Thoracic aorta (tissue), 2 donors: ENCODE measurements at regions not wholly inside any gene's neighbourhood (a gene's known extent, or its start where the extent isn't known, plus 50 kb on each side); places are given as distances from the start of the nearest gene placed in this dataset.

Experiments used
- ATAC-seq: fragments of 150-250 bp; one replicate; pipeline ENCODE4 v1.8.0; 2017; ENCODE audit warnings: low read depth; ENCODE audit not compliant: insufficient number of reproducible peaks, low FRiP score
- DNase-seq: peaks from one replicate; pipeline ENCODE4 v3.0.0-alpha.2; 2020; ENCODE audit warnings: low spot score
- H3K27ac ChIP-seq, 2 donors: fragments of 200-600 bp; sonication (generic); 1 replicate in 1 of 2; 2 replicates in 1 of 2; pipeline ENCODE4 v1.5.1; 2016; ENCODE audit warnings: mild to moderate bottlenecking in 2 of 2, moderate library complexity in 2 of 2
- H3K27me3 ChIP-seq: fragments of 200-600 bp; sonication (generic); replicated peaks from 2 replicates; pipeline ENCODE4 v1.6.0; 2016; ENCODE audit warnings: mild to moderate bottlenecking; ENCODE audit not compliant: insufficient read depth
- H3K36me3 ChIP-seq: fragments of 200-600 bp; sonication (generic); one replicate; pipeline ENCODE4 v1.5.1; 2016
- H3K4me1 ChIP-seq, 2 donors: fragments of 200-600 bp; sonication (generic); 1 replicate in 1 of 2; 2 replicates in 1 of 2; pipeline versions ENCODE4 v1.5.1 to v1.6.0; 2016; ENCODE audit warnings: low read depth in 2 of 2, mild to moderate bottlenecking in 1 of 2; ENCODE audit not compliant: control insufficient read depth in 1 of 2
- H3K4me3 ChIP-seq: fragments of 200-600 bp; sonication (generic); 2 replicates; pipeline ENCODE4 v1.5.1; 2016; ENCODE audit warnings: mild to moderate bottlenecking
- H3K9me3 ChIP-seq: fragments of 200-600 bp; sonication (generic); 2 replicates; pipeline ENCODE4 v1.5.1; 2016
- CTCF ChIP-seq: fragments of 200-600 bp; sonication (generic); IDR thresholded peaks from one replicate; pipeline ENCODE4 v1.5.1; 2019; ENCODE audit warnings: antibody characterized with exemption

- Histone ChIP-seq H3K9me3 (no peaks in the 10 kb centered on the region), H3K4me3 (no peak overlapping the region), H3K4me1 (no peaks in the 10 kb centered on the region), H3K36me3 (no peaks in the 10 kb centered on the region), H3K27me3 (no peaks in the 10 kb centered on the region), H3K27ac (no peak overlapping the region)
- ATAC-seq (no peak), DNase-seq (no peak)
- TF ChIP-seq CTCF, result no peak
These were observed 74.8 kb upstream of the SLC34A2 start for GRCh38 chr4:25580633-25581467.

DNA sequence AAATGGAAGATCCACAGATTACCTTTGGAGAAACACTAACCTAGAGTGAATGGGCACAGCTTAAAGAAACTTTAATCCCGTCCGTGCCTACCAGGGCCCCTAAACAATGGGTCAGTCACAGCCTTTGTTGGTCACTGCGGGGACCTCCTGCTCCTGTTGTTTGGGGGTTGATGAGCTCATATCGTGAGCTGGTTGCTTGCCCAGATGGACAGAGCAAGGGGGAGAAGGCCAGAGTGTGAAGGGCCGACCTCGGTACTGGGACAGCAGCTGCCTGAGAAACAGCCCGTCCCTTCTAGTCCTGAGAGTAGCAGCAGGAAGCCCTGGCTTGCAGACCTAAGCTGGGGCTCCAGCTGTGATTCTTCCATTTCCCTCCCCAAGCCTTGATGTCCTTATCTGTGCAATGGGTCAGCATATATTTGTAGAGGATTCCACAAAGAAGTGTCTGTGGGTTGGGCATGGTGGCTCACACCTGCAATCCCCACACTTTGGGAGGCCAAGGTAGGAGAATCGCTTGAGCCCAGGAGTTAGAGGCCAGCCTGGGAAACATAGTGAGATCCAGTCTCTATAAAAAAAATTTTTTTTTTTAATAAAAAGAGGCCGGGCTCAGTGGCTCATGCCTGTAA lies 69.6 kb upstream of the SLC34A2 start:
- ATAC-seq (no peak), DNase-seq (no peak)
- no peak overlapping the region for H3K4me3 ChIP-seq
- no peaks in the 10 kb centered on the region for H3K36me3 ChIP-seq
- TF ChIP-seq CTCF, result no peak
- no peaks in the 10 kb centered on the region for H3K9me3 ChIP-seq
- no peak overlapping the region for H3K27ac ChIP-seq
- no peaks in the 10 kb centered on the region for H3K27me3 ChIP-seq
- H3K4me1 ChIP-seq, result no peaks in the 10 kb centered on the region

- no peak for DNase-seq
- Histone ChIP-seq H3K27me3 (no peaks in the 10 kb centered on the region), H3K9me3 (no peaks in the 10 kb centered on the region), H3K36me3 (no peaks in the 10 kb centered on the region), H3K27ac (no peak overlapping the region), H3K4me1 (no peaks in the 10 kb centered on the region), H3K4me3 (no peak overlapping the region)
- no peak for ATAC-seq
- no peak for TF ChIP-seq CTCF
These were observed 67.4 kb upstream of the SLC34A2 start for GRCh38 chr4:25588206-25588605.

DNA sequence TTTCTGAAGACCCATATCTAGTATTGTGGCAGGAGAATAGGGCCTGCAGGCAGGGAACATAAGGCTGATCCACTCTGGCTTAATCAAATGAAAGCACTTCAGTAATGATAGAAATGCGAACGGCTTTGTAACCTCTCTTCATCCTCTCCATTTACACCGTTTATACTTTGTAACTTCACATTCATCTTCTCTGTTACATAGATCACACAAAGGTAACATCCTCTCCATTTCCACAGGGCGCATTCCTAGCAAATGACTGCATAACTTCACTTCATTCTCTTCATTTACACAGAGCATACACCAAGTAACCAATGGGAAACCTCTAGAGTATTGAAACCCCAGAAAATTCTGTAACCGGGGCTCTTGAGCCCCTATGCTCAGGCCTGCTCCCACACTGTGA lies 65.5 kb upstream of the SLC34A2 start:
- no peak overlapping the region for H3K27ac ChIP-seq
- no peak for ATAC-seq
- DNase-seq, result no peak
- no peaks in the 10 kb centered on the region for H3K27me3 ChIP-seq
- no peak for TF ChIP-seq CTCF
- no peak overlapping the region for H3K4me3 ChIP-seq
- no peaks in the 10 kb centered on the region for H3K36me3 ChIP-seq
- H3K9me3 ChIP-seq, result no peaks in the 10 kb centered on the region
- no peaks in the 10 kb centered on the region for H3K4me1 ChIP-seq

GRCh38 chr4:25592736-25593135 lies 62.9 kb upstream of the SLC34A2 start:
- DNase-seq (no peak), ATAC-seq (no peak)
- TF ChIP-seq CTCF, result no peak
- Histone ChIP-seq H3K27me3 (no peaks in the 10 kb centered on the region), H3K9me3 (no peaks in the 10 kb centered on the region), H3K4me3 (no peak overlapping the region), H3K36me3 (no peaks in the 10 kb centered on the region), H3K27ac (no peak overlapping the region), H3K4me1 (no peaks in the 10 kb centered on the region)
